Hepatic stellate cell (primary cell): ENCODE measurements at regions not wholly inside any gene's neighbourhood (a gene's known extent, or its start where the extent isn't known, plus 50 kb on each side); places are given as distances from the start of the nearest gene placed in this dataset.

Experiments used
- DNase-seq: peaks from one replicate; pipeline ENCODE4 v3.0.0; 2011; ENCODE audit warnings: low spot score

GRCh38 chr5:158159621-158160020 is 300.7 kb upstream of the CLINT1 start:
- DNase-seq, result no peak

- DNase-seq, result no peak
Observed at GRCh38 chr5:158155811-158156505, 297.0 kb upstream of the CLINT1 start.

GRCh38 chr5:158155067-158155466 is 296.1 kb upstream of the CLINT1 start:
- DNase-seq, result no peak

GRCh38 chr5:158154226-158155005 is 295.5 kb upstream of the CLINT1 start:
- no peak for DNase-seq

- DNase-seq, result no peak
Observed at GRCh38 chr5:158153508-158153907, 294.6 kb upstream of the CLINT1 start.

- DNase-seq, result no peak
Observed at GRCh38 chr5:158152136-158152535, 293.2 kb upstream of the CLINT1 start.

- DNase-seq, result no peak
Observed at GRCh38 chr5:158147227-158147626, 288.3 kb upstream of the CLINT1 start.

- no peak for DNase-seq
Observed at GRCh38 chr5:158145827-158146226, 286.9 kb upstream of the CLINT1 start.

GRCh38 chr5:158143081-158143480 is 284.1 kb upstream of the CLINT1 start:
- no peak for DNase-seq

- no peak for DNase-seq
Observed at GRCh38 chr5:158142156-158142555, 283.2 kb upstream of the CLINT1 start.

- no peak for DNase-seq
Observed at GRCh38 chr5:158140120-158140731, 281.3 kb upstream of the CLINT1 start.

GRCh38 chr5:158139161-158139560 is 280.2 kb upstream of the CLINT1 start:
- no peak for DNase-seq

GRCh38 chr5:158135682-158136179 is 276.8 kb upstream of the CLINT1 start:
- DNase-seq, result no peak

GRCh38 chr5:158133369-158133768 is 274.4 kb upstream of the CLINT1 start:
- DNase-seq, result no peak

- DNase-seq, result no peak
Observed at GRCh38 chr5:158127536-158127935, 268.6 kb upstream of the CLINT1 start.

- DNase-seq, result no peak
Observed at GRCh38 chr5:158126442-158127405, 267.8 kb upstream of the CLINT1 start.

GRCh38 chr5:158124606-158125316 is 265.8 kb upstream of the CLINT1 start:
- no peak for DNase-seq

GRCh38 chr5:158123595-158123994 is 264.6 kb upstream of the CLINT1 start:
- no peak for DNase-seq

GRCh38 chr5:158121678-158122077 is 262.7 kb upstream of the CLINT1 start:
- no peak for DNase-seq

- no peak for DNase-seq
Observed at GRCh38 chr5:158120760-158121159, 261.8 kb upstream of the CLINT1 start.
